GM18907 (cell line): ENCODE measurements at regions not wholly inside any gene's neighbourhood (a gene's known extent, or its start where the extent isn't known, plus 50 kb on each side); places are given as distances from the start of the nearest gene placed in this dataset.

Experiments
- ATAC-seq: cut with Tn5 transposase; IDR thresholded peaks from one replicate; pipeline ENCODE4 v1.9.1; 2021; ENCODE audit warnings: mild to moderate bottlenecking, moderate library complexity; ENCODE audit not compliant: unreplicated experiment

DNA sequence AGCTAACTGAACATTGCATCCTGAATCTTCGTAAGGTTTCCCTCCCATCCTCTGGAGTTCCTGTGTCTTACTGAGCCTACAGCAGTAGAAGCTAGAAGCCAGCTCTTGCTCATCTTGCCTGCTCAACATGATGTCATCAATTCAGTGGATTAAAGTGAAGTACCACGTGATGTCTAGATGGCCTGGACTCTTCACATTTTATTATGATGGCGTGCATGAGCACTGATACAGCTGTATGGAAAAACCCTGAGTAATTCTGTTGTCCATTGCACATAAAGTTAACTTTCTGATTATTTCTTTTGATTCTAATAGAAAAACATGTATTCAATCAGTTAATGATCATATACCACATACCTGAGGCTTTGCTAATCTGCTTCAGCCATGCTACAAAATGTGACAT lies 2387.7 kb upstream of the TENM3 start:
- no peak for ATAC-seq

- no peak for ATAC-seq
These were observed 2385.0 kb upstream of the TENM3 start for GRCh38 chr4:179858221-179858620.

DNA sequence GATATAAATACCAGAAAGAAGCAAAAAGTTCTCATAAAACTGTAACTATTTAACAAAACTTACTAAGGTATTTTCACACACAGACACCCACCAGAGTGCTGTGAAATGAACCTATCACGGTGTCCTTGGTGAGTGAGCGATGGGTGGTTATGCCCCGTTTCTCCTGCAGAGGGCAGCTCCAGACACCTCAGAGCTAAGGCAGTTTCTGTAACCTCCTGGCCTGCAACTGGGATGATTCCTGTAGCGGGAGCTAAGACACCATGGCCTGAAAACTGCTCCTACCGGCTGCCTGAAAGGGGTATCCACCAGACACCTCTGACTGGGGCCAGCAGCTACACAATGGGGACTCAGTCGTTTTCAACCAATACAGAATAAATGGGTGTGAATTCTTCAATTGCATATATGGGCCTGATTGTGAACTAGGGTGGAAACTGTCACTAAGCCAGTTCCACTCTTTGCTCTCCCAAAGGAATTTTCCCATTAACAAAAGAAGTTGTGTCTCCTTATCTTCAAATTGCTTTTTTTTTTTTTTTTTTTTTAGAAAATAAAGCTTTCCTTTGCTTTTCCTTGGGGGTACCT lies 2375.8 kb upstream of the TENM3 start:
- ATAC-seq: peak; percentile 97

- ATAC-seq: no peak
These were observed 2371.5 kb upstream of the TENM3 start for GRCh38 chr4:179871726-179872125.

GRCh38 chr4:179872755-179873154 lies 2370.4 kb upstream of the TENM3 start:
- no peak for ATAC-seq

DNA sequence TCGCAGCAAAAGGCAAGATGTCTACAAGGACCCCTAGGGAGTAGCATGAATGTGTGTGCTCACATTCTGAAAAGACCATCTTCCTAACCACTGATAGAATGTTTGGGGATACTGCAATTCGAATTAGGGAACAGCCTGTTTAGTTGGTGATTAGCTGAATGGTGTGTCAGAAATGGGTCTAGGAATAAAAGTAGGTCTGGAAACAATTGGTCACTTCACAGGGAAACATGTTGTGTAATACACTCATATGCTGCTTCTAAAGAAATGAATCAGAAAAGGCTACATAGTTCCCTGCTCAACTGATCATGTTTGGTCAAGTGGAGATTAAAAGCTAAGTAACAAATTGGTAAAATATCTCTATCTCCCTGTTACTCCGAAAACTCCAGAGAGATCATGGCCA lies 2362.4 kb upstream of the TENM3 start:
- ATAC-seq: no peak

DNA sequence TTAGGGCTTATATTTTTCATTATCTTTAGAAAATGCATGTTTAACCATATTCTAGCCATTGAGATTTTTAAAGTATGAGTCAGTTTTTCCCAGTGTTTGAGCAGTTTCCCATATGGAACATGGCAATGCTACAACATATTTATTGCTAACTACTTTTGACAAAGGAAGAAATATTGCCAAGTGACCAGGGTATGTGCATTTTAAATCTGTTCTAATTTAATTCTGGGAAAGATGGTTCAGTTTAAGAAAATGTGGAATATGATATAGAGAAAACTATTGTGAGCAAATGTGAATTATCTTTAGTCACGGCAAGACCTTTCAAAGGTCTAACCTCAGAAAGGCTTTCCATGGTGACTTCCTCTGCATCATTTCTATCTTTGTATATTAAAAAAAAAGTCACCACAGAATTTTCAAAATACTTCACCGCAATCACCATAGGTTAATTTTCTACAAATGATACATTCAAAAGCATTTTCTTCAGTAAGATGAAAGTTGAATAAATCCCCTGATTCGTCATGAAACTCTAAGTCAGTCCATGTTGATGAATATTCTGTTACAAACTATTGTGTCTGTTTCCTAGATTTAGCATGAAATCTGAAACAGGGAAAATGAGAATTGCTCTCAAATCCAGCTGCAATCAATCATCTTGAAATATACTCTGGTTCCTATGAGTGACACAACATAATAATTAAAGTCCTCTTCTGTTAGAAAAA lies 2349.0 kb upstream of the TENM3 start:
- ATAC-seq: no peak

DNA sequence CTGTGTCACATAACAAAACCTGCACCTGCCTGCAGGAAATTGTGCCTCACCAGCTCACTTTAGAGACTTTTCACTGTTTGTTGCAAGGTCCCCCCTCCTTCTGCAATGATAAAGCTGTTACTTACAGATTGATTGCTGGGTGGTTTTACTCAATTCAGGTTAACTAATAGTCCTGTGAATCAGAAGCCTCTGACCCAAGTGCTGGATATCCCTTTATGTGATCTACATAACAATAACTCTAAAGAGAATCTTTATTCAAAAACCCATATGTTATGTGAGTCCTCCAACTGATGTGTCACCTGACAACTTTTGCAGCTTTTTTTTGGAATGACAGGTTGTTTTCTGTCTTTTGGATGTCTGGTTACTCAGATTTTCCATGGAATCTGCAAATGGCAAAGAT lies 2323.6 kb upstream of the TENM3 start:
- no peak for ATAC-seq

GRCh38 chr4:179927473-179927872 lies 2315.7 kb upstream of the TENM3 start:
- no peak for ATAC-seq

GRCh38 chr4:179941911-179942310 lies 2301.3 kb upstream of the TENM3 start:
- no peak for ATAC-seq

GRCh38 chr4:179976777-179977176 lies 2266.4 kb upstream of the TENM3 start:
- ATAC-seq: no peak

GRCh38 chr4:179977378-179977777 lies 2265.8 kb upstream of the TENM3 start:
- ATAC-seq: no peak

- no peak for ATAC-seq
These were observed 2262.0 kb upstream of the TENM3 start for GRCh38 chr4:179981161-179981560.

DNA sequence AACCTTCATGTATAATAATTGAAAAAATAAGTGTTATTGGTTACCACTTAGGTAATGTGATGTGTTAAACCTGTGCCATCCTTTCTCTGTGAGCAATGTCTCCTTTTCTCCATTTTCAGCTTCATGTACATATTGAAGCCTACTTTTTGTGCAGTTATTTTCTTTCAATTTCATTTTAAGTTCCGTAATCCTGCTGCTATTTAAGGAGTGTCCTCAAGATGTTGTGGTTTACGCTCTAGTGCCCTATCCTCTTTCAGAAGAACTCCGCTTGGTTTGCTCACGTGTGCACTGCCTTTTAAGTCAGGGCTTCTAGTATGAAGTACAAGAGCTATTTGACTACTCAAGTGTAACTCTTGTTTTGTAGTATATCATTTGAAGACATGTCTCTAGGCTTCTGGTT lies 2253.2 kb upstream of the TENM3 start:
- ATAC-seq: peak; percentile 100

DNA sequence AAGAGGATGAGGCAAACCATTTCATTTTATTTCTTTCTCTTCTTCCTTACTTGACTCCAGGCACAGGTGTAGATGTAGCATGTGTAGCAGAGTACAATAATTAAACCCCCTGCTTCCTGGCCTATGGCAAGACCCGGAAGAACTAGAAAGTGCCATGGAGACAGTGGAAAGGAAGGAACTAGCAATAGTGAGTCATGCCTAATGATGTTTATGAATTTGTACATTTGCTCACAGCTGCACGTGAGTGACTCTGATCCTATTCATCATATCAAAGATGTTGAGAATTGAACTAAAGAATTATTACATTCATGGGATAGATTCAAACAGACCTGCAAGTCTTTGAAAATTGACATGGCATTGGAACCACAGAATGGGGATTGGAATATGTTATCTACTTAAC lies 2233.9 kb upstream of the TENM3 start:
- ATAC-seq: no peak

- ATAC-seq: peak; percentile 72
These were observed 2214.5 kb upstream of the TENM3 start for GRCh38 chr4:180028682-180029081.

- no peak for ATAC-seq
These were observed 2211.9 kb upstream of the TENM3 start for GRCh38 chr4:180031330-180031729.

DNA sequence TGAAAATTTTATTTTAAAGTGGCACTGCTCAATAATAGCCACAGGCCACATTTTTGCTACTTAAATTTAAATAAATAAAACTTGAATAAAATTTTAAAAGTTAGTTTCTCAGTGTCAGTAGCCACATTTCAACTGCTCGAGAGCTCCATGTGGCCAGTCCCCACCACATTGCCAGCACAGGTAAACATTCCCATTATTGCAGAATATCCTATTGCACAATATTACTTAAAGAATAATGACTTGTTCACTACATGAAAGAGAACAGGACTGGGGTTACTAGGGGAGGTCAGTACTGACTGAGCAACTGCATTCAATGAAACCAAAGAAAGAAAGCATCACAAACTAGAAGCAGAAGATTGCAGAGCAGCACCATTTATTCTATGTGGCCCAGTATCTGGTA lies 2201.6 kb upstream of the TENM3 start:
- no peak for ATAC-seq

- ATAC-seq: no peak
These were observed 2190.6 kb upstream of the TENM3 start for GRCh38 chr4:180052629-180053028.

DNA sequence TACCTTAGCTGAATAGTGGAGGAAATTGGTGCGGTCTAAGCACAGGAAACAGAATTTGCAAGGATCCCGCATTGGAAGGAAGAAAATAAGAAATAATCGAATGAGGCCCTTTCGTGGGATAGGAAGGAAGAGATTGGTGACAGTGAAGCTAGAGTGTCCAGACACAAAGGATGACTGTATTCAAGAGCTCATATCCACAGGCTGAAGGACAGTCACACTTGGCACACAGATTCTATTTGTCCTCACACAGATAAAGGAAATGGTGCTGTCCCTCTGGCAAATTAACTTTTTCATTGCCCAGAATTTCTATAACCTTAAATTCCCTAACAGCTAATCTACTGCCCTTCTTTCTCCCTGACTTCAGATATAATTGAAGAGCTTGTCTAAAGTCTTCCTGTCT lies 2188.9 kb upstream of the TENM3 start:
- ATAC-seq: no peak

- ATAC-seq: no peak
These were observed 2185.9 kb upstream of the TENM3 start for GRCh38 chr4:180057299-180057721.

DNA sequence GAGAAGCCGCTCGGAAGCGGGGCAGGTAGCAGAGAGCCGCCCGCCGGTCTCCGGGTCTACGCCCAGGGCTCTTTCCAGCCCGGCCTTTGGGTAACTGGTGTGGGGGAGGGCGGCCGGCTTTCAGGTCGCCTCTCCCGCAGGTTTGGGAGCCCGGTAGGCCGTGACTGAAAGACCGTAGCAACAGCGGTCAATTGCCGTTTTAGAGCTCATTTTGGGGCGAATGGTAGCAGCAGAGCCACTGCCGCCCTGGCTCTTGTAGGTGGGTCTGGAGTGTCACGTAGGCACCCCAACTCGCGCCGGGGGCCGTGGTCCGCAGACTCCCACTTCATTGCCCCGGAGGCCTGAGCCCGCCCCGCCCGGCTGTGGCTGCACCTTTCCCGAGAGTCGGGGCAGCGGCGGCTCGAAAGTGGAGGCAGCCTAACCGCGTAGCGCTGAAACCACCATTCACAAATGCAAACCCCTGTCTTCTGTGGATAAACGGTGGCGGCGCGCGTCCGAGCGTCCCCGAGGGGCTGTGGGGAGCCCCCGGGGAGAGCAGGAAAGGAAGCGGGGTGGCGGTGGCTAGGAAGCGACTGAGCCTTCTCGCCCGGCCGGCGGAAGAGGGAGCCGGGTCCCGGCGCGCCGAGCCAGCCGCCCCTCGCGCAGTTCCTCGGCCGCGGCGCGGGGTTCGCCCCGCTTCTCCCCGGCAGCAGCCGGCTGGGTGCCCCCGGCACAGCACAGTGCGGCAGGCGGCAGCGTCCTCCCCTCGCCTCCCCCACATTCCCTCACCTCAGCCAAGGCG lies 2185.1 kb upstream of the TENM3 start:
- peak; percentile 59 for ATAC-seq
